CD4-positive, alpha-beta T cell treated with Interleukin-6 for 4 hours (primary cell): ENCODE measurements at regions not wholly inside any gene's neighbourhood (a gene's known extent, or its start where the extent isn't known, plus 50 kb on each side); places are given as distances from the start of the nearest gene placed in this dataset.

Source experiments
- DNase-seq: peaks from one replicate; pipeline ENCODE4 v3.0.0-alpha.2; 2020; ENCODE audit warnings: mixed read lengths

GRCh38 chr2:94939349-94939748 is 68.1 kb downstream of the TEKT4 start:
- DNase-seq, result no peak

GRCh38 chr2:94947097-94948016 is 76.1 kb downstream of the TEKT4 start:
- no peak for DNase-seq

GRCh38 chr2:94955702-94956101 is 69.8 kb upstream of the MAL start:
- no peak for DNase-seq

- peak; percentile 43 for DNase-seq
Observed at GRCh38 chr2:94956797-94957391, 68.6 kb upstream of the MAL start.

- no peak for DNase-seq
Observed at GRCh38 chr2:94958245-94958644, 67.3 kb upstream of the MAL start.

GRCh38 chr2:94960266-94960665 is 65.2 kb upstream of the MAL start:
- DNase-seq, result no peak

GRCh38 chr2:94960751-94961150 is 64.8 kb upstream of the MAL start:
- DNase-seq, result no peak

- no peak for DNase-seq
Observed at GRCh38 chr2:94964193-94964592, 61.3 kb upstream of the MAL start.

- no peak for DNase-seq
Observed at GRCh38 chr2:94966689-94967088, 58.8 kb upstream of the MAL start.

GRCh38 chr2:94970353-94970752 is 55.2 kb upstream of the MAL start:
- no peak for DNase-seq
